H9 (cell line): ENCODE measurements at regions not wholly inside any gene's neighbourhood (a gene's known extent, or its start where the extent isn't known, plus 50 kb on each side); places are given as distances from the start of the nearest gene placed in this dataset.

Experiments used
- DNase-seq: peaks from one replicate; pipeline ENCODE4 v3.0.0-alpha.2; 2017
- H2AFZ ChIP-seq: one replicate; pipeline ENCODE4 v1.6.1; 2013; ENCODE audit warnings: mild to moderate bottlenecking, low read length, control low read depth, moderate library complexity
- H2AK5ac ChIP-seq: 2 replicates; pipeline ENCODE4 v1.6.1; 2013; ENCODE audit warnings: low read length, control low read depth, mixed read lengths; ENCODE audit not compliant: insufficient read length
- H2BK120ac ChIP-seq: one replicate; pipeline ENCODE4 v1.6.1; 2013; ENCODE audit warnings: low read depth, mild to moderate bottlenecking, low read length, control low read depth, inconsistent platforms; ENCODE audit not compliant: poor library complexity, severe bottlenecking
- H2BK12ac ChIP-seq: 2 replicates; pipeline ENCODE4 v1.6.1; 2013; ENCODE audit warnings: low read length, control low read depth, mixed read lengths, low read depth; ENCODE audit not compliant: insufficient read length
- H2BK15ac ChIP-seq: 2 replicates; pipeline ENCODE4 v1.6.1; 2013; ENCODE audit warnings: low read depth, low read length, control low read depth
- H2BK20ac ChIP-seq: one replicate; pipeline ENCODE4 v1.6.1; 2013; ENCODE audit warnings: low read depth, mild to moderate bottlenecking, low read length, control low read depth, inconsistent platforms; ENCODE audit not compliant: poor library complexity, severe bottlenecking
- H2BK5ac ChIP-seq: 2 replicates; pipeline ENCODE4 v1.6.1; 2013; ENCODE audit warnings: low read length, control low read depth, mixed read lengths; ENCODE audit not compliant: insufficient read length
- H3K14ac ChIP-seq: 2 replicates; pipeline ENCODE4 v1.6.1; 2013; ENCODE audit warnings: low read length, control low read depth; ENCODE audit not compliant: insufficient read depth
- H3K18ac ChIP-seq: 2 replicates; pipeline ENCODE4 v1.6.1; 2013; ENCODE audit warnings: low read depth, mild to moderate bottlenecking, mixed read lengths, low read length, control low read depth; ENCODE audit not compliant: insufficient read length
- H3K23ac ChIP-seq: 2 replicates; pipeline ENCODE4 v1.6.1; 2013; ENCODE audit warnings: low read length, control low read depth, mixed read lengths, low read depth; ENCODE audit not compliant: insufficient read length
- H3K23me2 ChIP-seq: 2 replicates; pipeline ENCODE4 v1.6.1; 2013; ENCODE audit warnings: low read depth, mild to moderate bottlenecking, mixed read lengths, low read length, control low read depth; ENCODE audit not compliant: insufficient read length, poor library complexity, severe bottlenecking
- H3K27ac ChIP-seq: 2 replicates; pipeline ENCODE4 v1.5.1; 2013; ENCODE audit warnings: low read length, control low read depth, mixed read lengths, low read depth; ENCODE audit not compliant: insufficient read length
- H3K27me3 ChIP-seq: 2 replicates; pipeline ENCODE4 v1.6.1; 2013; ENCODE audit warnings: low read length, control low read depth, inconsistent platforms; ENCODE audit not compliant: insufficient read depth
- H3K4ac ChIP-seq: 2 replicates; pipeline ENCODE4 v1.6.1; 2013; ENCODE audit warnings: low read depth, mild to moderate bottlenecking, control low read depth, inconsistent platforms, low read length, moderate library complexity
- H3K4me1 ChIP-seq: 2 replicates; pipeline ENCODE4 v1.6.1; 2013; ENCODE audit warnings: low read length, control low read depth, inconsistent platforms; ENCODE audit not compliant: insufficient read depth
- H3K4me2 ChIP-seq: 2 replicates; pipeline ENCODE4 v1.6.1; 2013; ENCODE audit warnings: low read length, control low read depth, mixed read lengths; ENCODE audit not compliant: insufficient read length, insufficient read depth
- H3K56ac ChIP-seq: 2 replicates; pipeline ENCODE4 v1.6.1; 2013; ENCODE audit warnings: low read depth, mild to moderate bottlenecking, mixed read lengths, low read length, control low read depth; ENCODE audit not compliant: insufficient read length
- H3K79me1 ChIP-seq: 2 replicates; pipeline ENCODE4 v1.6.1; 2013; ENCODE audit warnings: low read depth, mild to moderate bottlenecking, moderate library complexity, low read length, control low read depth, inconsistent platforms; ENCODE audit not compliant: insufficient read depth, poor library complexity, severe bottlenecking
- H3K79me2 ChIP-seq: 2 replicates; pipeline ENCODE4 v1.6.1; 2013; ENCODE audit warnings: low read length, control low read depth, inconsistent platforms; ENCODE audit not compliant: insufficient read depth
- H3K9ac ChIP-seq: 2 replicates; pipeline ENCODE4 v1.6.1; 2013; ENCODE audit warnings: low read length, control low read depth, mixed read lengths; ENCODE audit not compliant: insufficient read length; ENCODE audit errors: extremely low read depth
- H3K9me3 ChIP-seq: one replicate; pipeline ENCODE4 v1.6.1; 2013; ENCODE audit warnings: low read depth, low read length, inconsistent platforms; ENCODE audit not compliant: control insufficient read depth
- H3T11ph ChIP-seq: one replicate; pipeline ENCODE4 v1.6.1; 2013; ENCODE audit warnings: mild to moderate bottlenecking, low read length, control low read depth, inconsistent platforms
- H4K20me1 ChIP-seq: one replicate; pipeline ENCODE4 v1.6.1; 2013; ENCODE audit not compliant: control insufficient read depth, insufficient read length, insufficient read depth
- H4K5ac ChIP-seq: 2 replicates; pipeline ENCODE4 v1.6.1; 2013; ENCODE audit warnings: low read depth, mild to moderate bottlenecking, mixed read lengths, low read length, control low read depth; ENCODE audit not compliant: insufficient read length
- H4K8ac ChIP-seq: replicated peaks from 2 replicates; pipeline ENCODE4 v1.6.1; 2013; ENCODE audit warnings: low read length, control low read depth, mixed read lengths, low read depth; ENCODE audit not compliant: insufficient read length
- H4K91ac ChIP-seq: 2 replicates; pipeline ENCODE4 v1.6.1; 2013; ENCODE audit warnings: low read depth, mild to moderate bottlenecking, moderate library complexity, mixed read lengths, low read length, control low read depth; ENCODE audit not compliant: insufficient read length
- H3K27ac Mint-ChIP-seq, 3 experiments: 2 replicates in 2 of 3; 3 replicates in 1 of 3; pipeline ENCODE4 v1.8.0; 2020 to 2021; ENCODE audit warnings: mixed read lengths in 3 of 3, mild to moderate bottlenecking in 1 of 3, moderate library complexity in 1 of 3
- H3K27me3 Mint-ChIP-seq: 2 replicates; pipeline ENCODE4 v1.8.0; 2021; ENCODE audit warnings: low read depth, mild to moderate bottlenecking, moderate library complexity, mixed read lengths
- H3K36me3 Mint-ChIP-seq, 3 experiments: 2 replicates in 2 of 3; 3 replicates in 1 of 3; pipeline ENCODE4 v1.8.0; 2020 to 2021; ENCODE audit warnings: low read depth in 3 of 3, mixed read lengths in 3 of 3; ENCODE audit not compliant: insufficient read depth in 1 of 3
- H3K4me1 Mint-ChIP-seq, 2 experiments: 2 replicates each; pipeline ENCODE4 v1.8.0; 2020; ENCODE audit warnings: mixed read lengths in 2 of 2
- H3K4me3 Mint-ChIP-seq, 2 experiments: 2 replicates in 1 of 2; 3 replicates in 1 of 2; pipeline ENCODE4 v1.8.0; 2020 to 2021; ENCODE audit warnings: mild to moderate bottlenecking in 2 of 2, mixed read lengths in 2 of 2, moderate library complexity in 1 of 2
- H3K9me3 Mint-ChIP-seq, 2 experiments: 2 replicates in 1 of 2; 3 replicates in 1 of 2; pipeline ENCODE4 v1.8.0; 2020; ENCODE audit warnings: mild to moderate bottlenecking in 2 of 2, mixed read lengths in 2 of 2, moderate library complexity in 1 of 2
- WGBS: extraction: QIAGEN DNeasy Blood & Tissue Kit; methylation state at CpG from one replicate; pipeline ENCODE4 v1.1.7; 2013; ENCODE audit warnings: missing lambda C conversion rate, low lambda C conversion rate, mixed read lengths; ENCODE audit not compliant: insufficient read length; ENCODE audit errors: extremely low coverage; 5-methylcytosine and 5-hydroxymethylcytosine counted together
- TF ChIP-seq, protein P1 (sequence below): fragments of 200-600 bp; sonication (generic); conservative IDR thresholded peaks from 3 replicates; pipeline ENCODE4 v1.8.0; 2021; ENCODE audit warnings: antibody characterized with exemption, mild to moderate bottlenecking

GRCh38 chr6:169838346-169839028, 87.1 kb downstream of the ERMARD start:
- Mint-ChIP-seq H3K4me1 (no peaks in the 10 kb centered on the region), H3K9me3 (no peaks in the 10 kb centered on the region; a peak in 2 of 5 replicates), H3K36me3 (peaks cover 0 to 2% (median 0%) of the 10 kb centered on the region in 3 experiments; a peak in 1 of 7 replicates), H3K27ac (no peak overlapping the region), H3K4me3 (no peak overlapping the region), H3K27me3 (peaks cover 7% of the 10 kb centered on the region)
- Histone ChIP-seq H2BK5ac (no peak overlapping the region), H3K27ac (no peak overlapping the region), H3K4me2 (no peak overlapping the region), H2BK15ac (no peak overlapping the region), H2AFZ (no peak overlapping the region), H3K56ac (no peak overlapping the region), H2BK120ac (no peak overlapping the region), H4K91ac (no peak overlapping the region), H2BK12ac (no peak overlapping the region), H4K5ac (no peak overlapping the region), H3K4ac (no peak overlapping the region), H3T11ph (no peak overlapping the region), H4K20me1 (peaks cover 5% of the 10 kb centered on the region), H3K79me1 (no peaks in the 10 kb centered on the region), H2BK20ac (no peak overlapping the region), H3K14ac (no peak overlapping the region), H3K23me2 (no peaks in the 10 kb centered on the region), H3K18ac (no peak overlapping the region), H3K79me2 (no peaks in the 10 kb centered on the region), H3K27me3 (no peaks in the 10 kb centered on the region), H3K23ac (no peak overlapping the region), H2AK5ac (no peak overlapping the region), H4K8ac (no peak overlapping the region), H3K4me1 (no peaks in the 10 kb centered on the region), H3K9ac (no peak overlapping the region), H3K9me3 (no peaks in the 10 kb centered on the region)
- no peak for DNase-seq
- TF ChIP-seq, protein P1, sequence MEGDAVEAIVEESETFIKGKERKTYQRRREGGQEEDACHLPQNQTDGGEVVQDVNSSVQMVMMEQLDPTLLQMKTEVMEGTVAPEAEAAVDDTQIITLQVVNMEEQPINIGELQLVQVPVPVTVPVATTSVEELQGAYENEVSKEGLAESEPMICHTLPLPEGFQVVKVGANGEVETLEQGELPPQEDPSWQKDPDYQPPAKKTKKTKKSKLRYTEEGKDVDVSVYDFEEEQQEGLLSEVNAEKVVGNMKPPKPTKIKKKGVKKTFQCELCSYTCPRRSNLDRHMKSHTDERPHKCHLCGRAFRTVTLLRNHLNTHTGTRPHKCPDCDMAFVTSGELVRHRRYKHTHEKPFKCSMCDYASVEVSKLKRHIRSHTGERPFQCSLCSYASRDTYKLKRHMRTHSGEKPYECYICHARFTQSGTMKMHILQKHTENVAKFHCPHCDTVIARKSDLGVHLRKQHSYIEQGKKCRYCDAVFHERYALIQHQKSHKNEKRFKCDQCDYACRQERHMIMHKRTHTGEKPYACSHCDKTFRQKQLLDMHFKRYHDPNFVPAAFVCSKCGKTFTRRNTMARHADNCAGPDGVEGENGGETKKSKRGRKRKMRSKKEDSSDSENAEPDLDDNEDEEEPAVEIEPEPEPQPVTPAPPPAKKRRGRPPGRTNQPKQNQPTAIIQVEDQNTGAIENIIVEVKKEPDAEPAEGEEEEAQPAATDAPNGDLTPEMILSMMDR: no peak
- WGBS: no CpG with 5 or more reads among the region's 27 CpGs
